Kidney (tissue), 13 donors: ENCODE measurements at regions not wholly inside any gene's neighbourhood (a gene's known extent, or its start where the extent isn't known, plus 50 kb on each side); places are given as distances from the start of the nearest gene placed in this dataset.

Experiments
- DNase-seq, 5 donors: peaks; one replicate each; pipeline ENCODE4 v3.0.0-alpha.2; 2013 to 2020
- FAIRE-seq: peaks from 2 replicates; lab custom pipeline; 2012; peaks lifted over from hg19 to GRCh38; lab: Jason Lieb, UNC
- H3K27ac ChIP-seq, 2 donors: one replicate each; pipeline ENCODE4 v1.7.0; 2013; ENCODE audit warnings: low read depth in 2 of 2, low read length in 2 of 2, inconsistent platforms in 1 of 2
- H3K27me3 ChIP-seq: one replicate; pipeline ENCODE4 v1.7.1; 2013; ENCODE audit warnings: low read length, inconsistent platforms; ENCODE audit not compliant: control insufficient read depth, insufficient read depth
- H3K36me3 ChIP-seq, 3 donors: one replicate each; pipeline versions ENCODE4 v1.7.0 to v1.7.1; 2013; ENCODE audit warnings: low read length in 3 of 3, control low read depth in 1 of 3, inconsistent platforms in 1 of 3; ENCODE audit not compliant: insufficient read depth in 3 of 3, control insufficient read depth in 2 of 3
- H3K4me1 ChIP-seq, 3 donors: one replicate each; pipeline versions ENCODE4 v1.7.0 to v1.7.1; 2013; ENCODE audit warnings: low read length in 3 of 3, inconsistent platforms in 1 of 3, low read depth in 1 of 3; ENCODE audit not compliant: control insufficient read depth in 2 of 3, insufficient read depth in 2 of 3
- H3K4me3 ChIP-seq, 3 donors: one replicate each; pipeline versions ENCODE4 v1.7.0 to v1.8.1; 2013; ENCODE audit warnings: low read length in 3 of 3, control low read depth in 1 of 3, inconsistent platforms in 1 of 3
- H3K9ac ChIP-seq, 3 donors: one replicate each; pipeline versions ENCODE4 v1.7.0 to v1.7.1; 2013; ENCODE audit warnings: low read length in 3 of 3, control low read depth in 1 of 3, inconsistent platforms in 1 of 3
- H3K9me3 ChIP-seq, 3 donors: one replicate each; pipeline versions ENCODE4 v1.7.0 to v1.7.1; 2013; ENCODE audit warnings: low read length in 3 of 3, control low read depth in 1 of 3, inconsistent platforms in 1 of 3; ENCODE audit not compliant: control insufficient read depth in 2 of 3, insufficient read depth in 1 of 3
- intact Hi-C: fragments of 100-400 bp; cut with DNase I; formaldehyde crosslinking; loops from one replicate; pipeline ENCODE4 v1.11.1; 2022
- TF ChIP-seq, protein P1 (sequence below): IDR thresholded peaks from 3 replicates; pipeline ENCODE4 v1.5.1; 2012; ENCODE audit warnings: mild to moderate bottlenecking, moderate library complexity, borderline replicate concordance; ENCODE audit not compliant: insufficient read depth; ENCODE audit errors: extremely low read depth
- donor health status: control.
- donor health status: control.
- donor health status: control.
- donor health status: control.
- donor health status: control.
- donor health status: DM: yes; HTN: yes; CAD: no.
- donor health status: Normal renal cell carcinoma (clear cell type).

DNA sequence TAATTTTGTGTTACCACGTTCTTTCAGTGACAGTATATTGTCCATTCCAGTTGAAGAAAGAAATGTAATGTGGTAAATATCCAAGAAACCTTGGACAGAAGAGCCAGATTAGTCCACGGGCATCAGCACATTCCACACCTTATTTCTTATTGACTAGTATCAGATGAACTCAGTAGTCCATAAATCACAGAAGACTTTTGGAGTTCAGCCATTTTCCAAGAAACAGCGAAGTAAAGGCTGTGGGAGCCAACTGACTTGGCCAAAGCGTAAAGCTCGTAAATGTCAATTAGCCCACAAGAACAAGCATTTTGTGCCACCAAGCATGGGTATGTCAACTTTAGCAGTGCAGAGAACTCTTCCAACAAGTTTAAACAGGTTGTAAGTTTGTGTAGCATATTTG, 60.2 kb upstream of the STARD4 start:
- Histone ChIP-seq H3K36me3 (no peaks in the 10 kb centered on the region), H3K4me3 (no peak overlapping the region), H3K27me3 (no peaks in the 10 kb centered on the region), H3K4me1 (no peaks in the 10 kb centered on the region), H3K27ac (no peak overlapping the region), H3K9me3 (no peaks in the 10 kb centered on the region), H3K9ac (no peak overlapping the region)
- intact Hi-C loops, result no loop called here
- no peak for FAIRE-seq
- TF ChIP-seq, protein P1, sequence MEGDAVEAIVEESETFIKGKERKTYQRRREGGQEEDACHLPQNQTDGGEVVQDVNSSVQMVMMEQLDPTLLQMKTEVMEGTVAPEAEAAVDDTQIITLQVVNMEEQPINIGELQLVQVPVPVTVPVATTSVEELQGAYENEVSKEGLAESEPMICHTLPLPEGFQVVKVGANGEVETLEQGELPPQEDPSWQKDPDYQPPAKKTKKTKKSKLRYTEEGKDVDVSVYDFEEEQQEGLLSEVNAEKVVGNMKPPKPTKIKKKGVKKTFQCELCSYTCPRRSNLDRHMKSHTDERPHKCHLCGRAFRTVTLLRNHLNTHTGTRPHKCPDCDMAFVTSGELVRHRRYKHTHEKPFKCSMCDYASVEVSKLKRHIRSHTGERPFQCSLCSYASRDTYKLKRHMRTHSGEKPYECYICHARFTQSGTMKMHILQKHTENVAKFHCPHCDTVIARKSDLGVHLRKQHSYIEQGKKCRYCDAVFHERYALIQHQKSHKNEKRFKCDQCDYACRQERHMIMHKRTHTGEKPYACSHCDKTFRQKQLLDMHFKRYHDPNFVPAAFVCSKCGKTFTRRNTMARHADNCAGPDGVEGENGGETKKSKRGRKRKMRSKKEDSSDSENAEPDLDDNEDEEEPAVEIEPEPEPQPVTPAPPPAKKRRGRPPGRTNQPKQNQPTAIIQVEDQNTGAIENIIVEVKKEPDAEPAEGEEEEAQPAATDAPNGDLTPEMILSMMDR, result no peak
- no peak for DNase-seq

DNA sequence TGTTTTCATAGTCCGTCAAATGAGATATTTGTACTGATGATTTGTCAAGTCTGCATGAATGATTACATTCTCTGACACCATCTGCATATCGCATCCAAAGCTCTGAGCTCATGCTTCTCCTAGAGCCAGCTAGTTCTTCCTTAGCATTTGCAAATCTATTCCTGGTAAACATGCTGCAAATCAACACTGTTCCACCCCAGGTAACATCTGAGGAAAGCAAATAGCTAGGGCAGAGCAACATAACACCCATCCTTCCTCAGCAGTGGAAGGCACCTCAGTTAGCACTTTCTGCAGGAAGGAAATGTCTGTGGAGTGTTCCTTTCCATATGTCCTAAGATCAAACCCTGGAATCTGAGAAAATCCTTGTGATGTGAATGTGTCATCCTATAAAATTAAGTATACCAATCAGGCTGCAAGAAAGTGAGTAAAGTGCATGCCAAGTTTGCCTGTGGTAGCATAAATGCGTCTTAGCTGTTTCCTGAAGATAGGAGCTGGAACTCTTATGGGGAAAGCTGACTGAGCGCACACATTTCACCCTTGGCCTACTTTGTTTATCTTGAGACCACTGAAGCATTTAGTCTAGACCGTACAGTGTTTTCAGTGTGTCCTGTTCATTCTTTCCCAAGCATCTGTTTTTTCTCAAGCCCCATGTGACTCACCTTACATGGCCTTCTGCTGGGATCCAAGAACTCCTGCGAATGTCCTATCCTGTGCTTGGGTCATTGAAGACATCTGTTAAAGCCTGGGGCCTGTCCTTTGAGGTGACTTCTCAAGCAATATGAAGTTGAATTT, 50.9 kb upstream of the STARD4 start:
- H3K4me1 ChIP-seq, result peaks cover 4 to 12% (median 8%) of the 10 kb centered on the region in 3 donors
- no peaks in the 10 kb centered on the region for H3K36me3 ChIP-seq
- H3K27ac ChIP-seq, result peak overlapping the region; percentile 2 to 19
- peaks cover 0 to 3% (median 0%) of the 10 kb centered on the region in 3 donors for H3K9me3 ChIP-seq
- FAIRE-seq (no peak), DNase-seq (peak in 4 of 5 donors; percentile 59 to 94 (median 80))
- TF ChIP-seq, protein P1, result no peak
- intact Hi-C loops, result no loop called here
- H3K27me3 ChIP-seq, result no peaks in the 10 kb centered on the region
- no peak overlapping the region for H3K4me3 ChIP-seq
- H3K9ac ChIP-seq, result no peak overlapping the region

DNA sequence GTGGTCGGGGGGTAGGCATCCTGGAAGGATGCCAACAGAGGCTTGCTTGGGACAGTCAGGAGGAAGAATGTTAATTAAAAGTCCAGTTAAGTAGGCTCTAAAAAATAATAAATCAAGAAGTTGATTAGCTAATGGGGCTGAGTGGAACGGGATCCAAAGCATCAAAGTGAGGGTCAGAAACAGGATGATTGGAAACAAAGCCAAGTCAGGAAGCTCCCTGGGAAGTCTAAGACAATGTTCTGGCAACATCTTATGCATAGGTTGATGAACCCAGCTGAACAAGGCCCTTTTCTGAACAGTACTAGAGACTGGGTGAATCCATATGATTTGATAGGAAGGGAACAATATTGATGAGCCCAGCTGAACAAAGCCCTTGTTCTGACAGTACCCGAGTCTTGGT, 50.2 kb upstream of the STARD4 start:
- peak in 4 of 5 donors; percentile 38 to 69 (median 50) for DNase-seq
- H3K36me3 ChIP-seq, result no peaks in the 10 kb centered on the region
- H3K9me3 ChIP-seq, result peaks cover 0 to 3% (median 0%) of the 10 kb centered on the region in 3 donors
- H3K4me3 ChIP-seq, result no peak overlapping the region
- no peaks in the 10 kb centered on the region for H3K27me3 ChIP-seq
- H3K9ac ChIP-seq, result no peak overlapping the region
- intact Hi-C loops, result no loop called here
- H3K4me1 ChIP-seq, result peaks cover 4 to 12% (median 8%) of the 10 kb centered on the region in 3 donors
- H3K27ac ChIP-seq, result no peak overlapping the region
- no peak for FAIRE-seq
- TF ChIP-seq, protein P1, result no peak
